Left lung (tissue), 4 donors: ENCODE measurements at regions not wholly inside any gene's neighbourhood (a gene's known extent, or its start where the extent isn't known, plus 50 kb on each side); places are given as distances from the start of the nearest gene placed in this dataset.
"Not testable (repeated sequence)": the region's sequence is repeated elsewhere in the genome, so short reads cannot be mapped to it uniquely, and the experiment has no call there.

Experiments
- ATAC-seq: fragments of 200-7000 bp; cut with Tn5 transposase; one replicate; pipeline ENCODE4 v1.9.1; 2020; ENCODE audit warnings: moderate library complexity
- DNase-seq, 4 donors: peaks; one replicate each; pipeline ENCODE4 v3.0.0-alpha.2; 2013 to 2020
- H3K27ac ChIP-seq, 2 donors: fragments of 200-600 bp; sonication (generic) in 1 of 2; one replicate each; pipeline versions ENCODE4 v1.5.0 to v1.8.0; 2020 to 2021
- H3K27me3 ChIP-seq, 2 donors: fragments of 200-600 bp; sonication (generic) in 1 of 2; one replicate each; pipeline versions ENCODE4 v1.5.0 to v1.8.0; 2020 to 2021
- H3K36me3 ChIP-seq, 2 donors: fragments of 200-600 bp; sonication (generic) in 1 of 2; one replicate each; pipeline versions ENCODE4 v1.5.0 to v1.8.0; 2020 to 2021
- H3K4me1 ChIP-seq, 2 donors: fragments of 200-600 bp; one replicate each; pipeline ENCODE4 v1.8.0; 2021
- H3K4me3 ChIP-seq, 2 donors: fragments of 200-600 bp; sonication (generic) in 1 of 2; one replicate each; pipeline versions ENCODE4 v1.5.0 to v1.8.0; 2020 to 2021; ENCODE audit warnings: mild to moderate bottlenecking in 1 of 2
- H3K9me3 ChIP-seq, 2 donors: fragments of 200-600 bp; sonication (generic) in 1 of 2; one replicate each; pipeline versions ENCODE4 v1.5.0 to v1.8.0; 2020 to 2021
- intact Hi-C, 2 donors: fragments of 100-400 bp; cut with DNase I; formaldehyde crosslinking; loops; one replicate each; pipeline versions ENCODE4 v1.11.2 to v1.14.2; 2022
- TF ChIP-seq, protein P1 (sequence below), 2 donors: fragments of 200-600 bp; sonication (generic) in 1 of 2; IDR thresholded peaks; one replicate each; pipeline versions ENCODE4 v1.5.0 to v1.8.0; 2021; ENCODE audit warnings: antibody characterized with exemption in 2 of 2
- donor health status: DM: no; HTN: yes; CAD: no.
- donor health status: DM: no; HTN: no; CAD: no.

DNA sequence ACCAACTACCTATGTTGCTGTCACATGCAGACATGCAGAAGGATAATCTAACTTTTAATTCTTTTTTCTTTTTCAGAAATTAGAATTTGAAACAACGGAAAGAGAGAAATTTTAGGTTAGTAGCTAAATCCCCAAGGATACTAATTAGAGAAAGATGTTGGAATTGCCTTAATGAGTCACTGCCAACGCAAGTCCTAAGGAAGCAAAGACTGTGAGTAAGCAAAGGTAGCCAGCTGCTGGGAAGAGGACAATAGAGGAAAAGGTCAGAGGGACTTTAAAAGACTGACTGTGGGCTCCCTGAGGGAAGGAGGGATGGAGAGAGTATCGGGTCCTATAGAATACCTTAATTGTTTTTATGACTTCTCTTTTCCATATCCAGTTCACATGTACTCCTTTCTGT is 461.9 kb upstream of the PAPPA start:
- no peak overlapping the region for H3K4me3 ChIP-seq
- H3K4me1 ChIP-seq: no peaks in the 10 kb centered on the region
- ATAC-seq (peak; percentile 24), DNase-seq (no peak)
- intact Hi-C loops: loop anchor here in 1 of 2 donors (10.0 kb wide), 1 partner anchor 463 kb away; the partner anchor contains the start of gene PAPPA
- H3K36me3 ChIP-seq: no peaks in the 10 kb centered on the region
- no peaks in the 10 kb centered on the region for H3K27me3 ChIP-seq
- no peaks in the 10 kb centered on the region for H3K9me3 ChIP-seq
- TF ChIP-seq, protein P1, sequence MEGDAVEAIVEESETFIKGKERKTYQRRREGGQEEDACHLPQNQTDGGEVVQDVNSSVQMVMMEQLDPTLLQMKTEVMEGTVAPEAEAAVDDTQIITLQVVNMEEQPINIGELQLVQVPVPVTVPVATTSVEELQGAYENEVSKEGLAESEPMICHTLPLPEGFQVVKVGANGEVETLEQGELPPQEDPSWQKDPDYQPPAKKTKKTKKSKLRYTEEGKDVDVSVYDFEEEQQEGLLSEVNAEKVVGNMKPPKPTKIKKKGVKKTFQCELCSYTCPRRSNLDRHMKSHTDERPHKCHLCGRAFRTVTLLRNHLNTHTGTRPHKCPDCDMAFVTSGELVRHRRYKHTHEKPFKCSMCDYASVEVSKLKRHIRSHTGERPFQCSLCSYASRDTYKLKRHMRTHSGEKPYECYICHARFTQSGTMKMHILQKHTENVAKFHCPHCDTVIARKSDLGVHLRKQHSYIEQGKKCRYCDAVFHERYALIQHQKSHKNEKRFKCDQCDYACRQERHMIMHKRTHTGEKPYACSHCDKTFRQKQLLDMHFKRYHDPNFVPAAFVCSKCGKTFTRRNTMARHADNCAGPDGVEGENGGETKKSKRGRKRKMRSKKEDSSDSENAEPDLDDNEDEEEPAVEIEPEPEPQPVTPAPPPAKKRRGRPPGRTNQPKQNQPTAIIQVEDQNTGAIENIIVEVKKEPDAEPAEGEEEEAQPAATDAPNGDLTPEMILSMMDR (IDR thresholded peaks at IDR 0.05): no peak
- peak overlapping the region in 1 of 2 donors; percentile 2 for H3K27ac ChIP-seq

DNA sequence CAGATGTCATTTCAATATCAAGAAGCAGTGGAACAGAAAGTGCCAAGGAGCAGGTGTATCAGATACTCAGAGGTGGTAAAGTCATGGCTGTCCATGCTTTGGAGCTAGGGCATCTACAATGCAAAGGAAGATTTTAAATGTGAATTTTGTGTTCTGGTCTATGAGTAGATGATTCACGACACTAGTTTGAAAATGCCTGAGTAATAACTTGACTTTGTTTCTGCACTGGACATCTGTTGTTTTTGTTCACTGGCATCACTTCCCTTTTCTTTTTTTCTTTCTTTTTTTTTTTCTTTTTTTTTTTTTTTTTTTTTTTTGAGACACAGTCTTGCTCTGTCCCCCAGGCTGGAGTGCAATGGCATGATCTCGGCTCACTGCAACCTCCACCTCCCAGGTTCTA is 460.7 kb upstream of the PAPPA start:
- intact Hi-C loops: loop anchor here in 1 of 2 donors (10.0 kb wide), 1 partner anchor 462 kb away; the partner anchor contains the start of gene PAPPA
- DNase-seq, H3K4me3 ChIP-seq, H3K4me1 ChIP-seq, ATAC-seq, H3K36me3 ChIP-seq, H3K27me3 ChIP-seq, H3K27ac ChIP-seq, H3K9me3 ChIP-seq: not testable (repeated sequence)

DNA sequence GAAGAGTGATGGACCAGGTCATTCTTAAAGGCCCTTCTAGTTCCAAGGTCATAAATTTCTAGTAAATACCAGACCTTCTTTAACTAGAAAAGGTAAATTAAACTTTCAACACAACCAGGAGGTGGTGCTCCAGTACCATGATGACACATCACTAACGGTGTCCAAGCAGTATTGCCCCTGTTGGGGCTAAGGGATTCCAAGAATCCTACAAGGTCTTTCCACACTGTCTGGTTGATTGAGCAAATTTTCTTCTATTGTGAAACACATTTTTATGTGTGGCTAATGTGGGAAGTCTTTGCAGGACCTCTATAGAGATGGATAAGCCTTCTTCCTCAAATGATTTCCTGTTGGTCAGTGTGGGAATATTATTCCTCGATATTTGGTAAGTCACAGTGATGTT is 459.6 kb upstream of the PAPPA start:
- TF ChIP-seq, protein P1 (IDR thresholded peaks at IDR 0.05): no peak
- H3K4me1 ChIP-seq: no peaks in the 10 kb centered on the region
- no peaks in the 10 kb centered on the region for H3K9me3 ChIP-seq
- intact Hi-C loops: loop anchor here in 1 of 2 donors (10.0 kb wide), 1 partner anchor 461 kb away; the partner anchor contains the start of gene PAPPA
- ATAC-seq (peak; percentile 77), DNase-seq (peak in 2 of 4 donors; percentile 3 to 25)
- no peak overlapping the region for H3K4me3 ChIP-seq
- no peaks in the 10 kb centered on the region for H3K36me3 ChIP-seq
- no peak overlapping the region for H3K27ac ChIP-seq
- no peaks in the 10 kb centered on the region for H3K27me3 ChIP-seq

DNA sequence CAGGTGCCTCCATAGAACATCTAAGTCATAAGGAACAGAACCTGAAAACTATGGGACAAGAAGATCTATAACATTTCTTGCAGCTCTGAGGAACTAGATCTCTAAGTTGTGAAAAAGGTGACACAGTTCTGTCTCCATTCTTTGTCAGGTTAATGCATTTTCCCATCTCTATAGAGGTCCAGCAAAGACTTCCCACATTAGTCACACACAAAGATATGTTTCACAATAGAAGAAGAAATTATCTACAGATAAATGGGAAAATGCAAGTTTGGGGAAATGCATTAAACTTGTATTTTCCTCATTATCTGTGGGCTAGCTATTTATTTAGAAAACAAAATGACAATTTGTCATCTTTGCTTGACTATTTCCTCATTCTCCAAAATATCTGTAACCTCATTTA is 458.6 kb upstream of the PAPPA start:
- Histone ChIP-seq H3K36me3 (no peaks in the 10 kb centered on the region), H3K4me1 (no peaks in the 10 kb centered on the region), H3K27ac (no peak overlapping the region), H3K4me3 (no peak overlapping the region), H3K9me3 (no peaks in the 10 kb centered on the region), H3K27me3 (no peaks in the 10 kb centered on the region)
- DNase-seq (no peak), ATAC-seq (no peak)
- intact Hi-C loops: loop anchor here in 1 of 2 donors (10.0 kb wide), 1 partner anchor 460 kb away; the partner anchor contains the start of gene PAPPA
- TF ChIP-seq, protein P1 (IDR thresholded peaks at IDR 0.05): no peak

DNA sequence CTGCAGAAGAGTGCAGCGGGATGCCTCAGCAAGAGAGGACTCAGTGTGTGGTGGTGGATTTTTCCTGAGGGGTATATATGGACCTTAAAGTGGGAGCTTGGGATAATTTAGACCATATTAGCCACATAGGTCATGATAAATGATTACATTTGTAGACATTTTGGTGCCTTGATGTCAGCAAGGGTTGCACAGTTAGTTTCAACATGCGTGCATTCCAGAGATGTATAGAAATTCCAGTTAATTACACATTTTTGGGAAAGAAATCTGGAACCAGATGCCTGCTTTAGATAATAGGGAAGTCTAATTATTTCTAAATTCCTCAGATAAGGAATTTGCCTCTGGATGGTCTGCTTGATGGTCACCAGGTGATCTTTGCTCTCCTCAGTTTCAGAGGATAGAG is 440.6 kb upstream of the PAPPA start:
- Histone ChIP-seq H3K9me3 (no peaks in the 10 kb centered on the region), H3K27me3 (no peaks in the 10 kb centered on the region), H3K4me1 (no peaks in the 10 kb centered on the region), H3K27ac (no peak overlapping the region), H3K36me3 (no peaks in the 10 kb centered on the region), H3K4me3 (no peak overlapping the region)
- intact Hi-C loops: no loop called here
- TF ChIP-seq, protein P1 (IDR thresholded peaks at IDR 0.05): no peak
- ATAC-seq (no peak), DNase-seq (no peak)

DNA sequence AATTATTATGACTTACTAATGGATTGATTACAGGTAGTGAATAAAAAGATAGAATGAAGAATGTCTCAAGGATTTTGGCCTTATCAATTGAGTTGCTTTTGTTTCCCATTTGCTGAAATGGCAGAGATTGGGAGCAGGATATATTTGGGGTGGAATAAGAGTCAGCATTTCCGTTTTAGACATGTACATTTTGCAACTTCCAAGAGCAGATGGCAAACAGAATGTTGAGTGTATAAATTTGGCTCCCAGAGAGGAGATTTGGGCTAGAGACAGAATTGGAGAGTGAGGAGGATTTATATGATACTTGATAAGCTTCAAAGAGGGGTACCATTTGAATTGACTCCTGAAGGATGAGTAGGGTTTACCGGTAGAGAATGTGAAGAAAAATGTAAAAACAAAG is 437.9 kb upstream of the PAPPA start:
- Histone ChIP-seq H3K36me3 (no peaks in the 10 kb centered on the region), H3K9me3 (no peaks in the 10 kb centered on the region), H3K27ac (no peak overlapping the region), H3K27me3 (no peaks in the 10 kb centered on the region), H3K4me3 (no peak overlapping the region), H3K4me1 (no peaks in the 10 kb centered on the region)
- TF ChIP-seq, protein P1 (IDR thresholded peaks at IDR 0.05): no peak
- intact Hi-C loops: no loop called here
- DNase-seq (no peak), ATAC-seq (no peak)
